ENCODE measurements at regions not wholly inside any gene's neighbourhood (a gene's known extent, or its start where the extent isn't known, plus 50 kb on each side); places are given as distances from the start of the nearest gene placed in this dataset.
"Not testable (repeated sequence)": the region's sequence is repeated elsewhere in the genome, so short reads cannot be mapped to it uniquely, and the experiment has no call there.

DNA sequence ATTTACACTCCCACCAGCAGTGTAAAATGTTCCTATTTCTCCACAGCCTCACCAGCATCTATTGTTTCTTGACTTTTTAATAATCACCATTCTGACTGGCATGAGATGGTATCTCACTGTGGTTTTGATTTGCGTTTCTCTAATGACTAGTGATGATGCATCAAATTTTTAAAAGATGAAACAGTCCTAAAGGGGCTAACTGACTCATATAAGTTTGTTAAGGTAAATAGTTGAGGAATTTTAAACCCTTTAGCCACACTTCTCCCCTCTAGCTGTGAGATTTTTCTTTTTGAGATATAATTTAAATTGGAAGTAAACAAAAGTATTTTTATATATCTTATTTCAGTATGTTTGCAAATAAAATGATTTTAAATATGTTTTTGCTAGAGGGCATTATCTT is 331.2 kb upstream of the EPHA6 start:
- not testable (repeated sequence) for TF ChIP-seq EP300, POLR2AphosphoS5, POLR2A (IDR thresholded peaks at IDR 0.05)
- TF ChIP-seq, protein P1, sequence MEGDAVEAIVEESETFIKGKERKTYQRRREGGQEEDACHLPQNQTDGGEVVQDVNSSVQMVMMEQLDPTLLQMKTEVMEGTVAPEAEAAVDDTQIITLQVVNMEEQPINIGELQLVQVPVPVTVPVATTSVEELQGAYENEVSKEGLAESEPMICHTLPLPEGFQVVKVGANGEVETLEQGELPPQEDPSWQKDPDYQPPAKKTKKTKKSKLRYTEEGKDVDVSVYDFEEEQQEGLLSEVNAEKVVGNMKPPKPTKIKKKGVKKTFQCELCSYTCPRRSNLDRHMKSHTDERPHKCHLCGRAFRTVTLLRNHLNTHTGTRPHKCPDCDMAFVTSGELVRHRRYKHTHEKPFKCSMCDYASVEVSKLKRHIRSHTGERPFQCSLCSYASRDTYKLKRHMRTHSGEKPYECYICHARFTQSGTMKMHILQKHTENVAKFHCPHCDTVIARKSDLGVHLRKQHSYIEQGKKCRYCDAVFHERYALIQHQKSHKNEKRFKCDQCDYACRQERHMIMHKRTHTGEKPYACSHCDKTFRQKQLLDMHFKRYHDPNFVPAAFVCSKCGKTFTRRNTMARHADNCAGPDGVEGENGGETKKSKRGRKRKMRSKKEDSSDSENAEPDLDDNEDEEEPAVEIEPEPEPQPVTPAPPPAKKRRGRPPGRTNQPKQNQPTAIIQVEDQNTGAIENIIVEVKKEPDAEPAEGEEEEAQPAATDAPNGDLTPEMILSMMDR (IDR thresholded peaks at IDR 0.05) = not testable (repeated sequence)

Data from gastroesophageal sphincter (tissue), 3 donors.